Astrocyte of the spinal cord (primary cell): ENCODE measurements at regions not wholly inside any gene's neighbourhood (a gene's known extent, or its start where the extent isn't known, plus 50 kb on each side); places are given as distances from the start of the nearest gene placed in this dataset.

Experiments used
- DNase-seq: peaks from one replicate; pipeline ENCODE4 v3.0.0; 2011; ENCODE audit warnings: low read depth, low spot score
- H3K4me3 ChIP-seq: 2 replicates; pipeline ENCODE4 v1.5.1; 2011; ENCODE audit warnings: low read depth, mild to moderate bottlenecking, low read length, moderate library complexity
- in situ Hi-C: cut with HindIII; loops from 2 replicates; pipeline ENCODE4 v1.10.0; 2017; ENCODE audit warnings: low sequenced_read_pairs
- TF ChIP-seq, protein P1 (sequence below): IDR thresholded peaks from 2 replicates; pipeline ENCODE4 v1.5.1; 2012; ENCODE audit warnings: low read depth, mild to moderate bottlenecking, low read length, inconsistent platforms

- in situ Hi-C loops = no loop called here
- H3K4me3 ChIP-seq = no peak overlapping the region
- DNase-seq = no peak
- TF ChIP-seq, protein P1, sequence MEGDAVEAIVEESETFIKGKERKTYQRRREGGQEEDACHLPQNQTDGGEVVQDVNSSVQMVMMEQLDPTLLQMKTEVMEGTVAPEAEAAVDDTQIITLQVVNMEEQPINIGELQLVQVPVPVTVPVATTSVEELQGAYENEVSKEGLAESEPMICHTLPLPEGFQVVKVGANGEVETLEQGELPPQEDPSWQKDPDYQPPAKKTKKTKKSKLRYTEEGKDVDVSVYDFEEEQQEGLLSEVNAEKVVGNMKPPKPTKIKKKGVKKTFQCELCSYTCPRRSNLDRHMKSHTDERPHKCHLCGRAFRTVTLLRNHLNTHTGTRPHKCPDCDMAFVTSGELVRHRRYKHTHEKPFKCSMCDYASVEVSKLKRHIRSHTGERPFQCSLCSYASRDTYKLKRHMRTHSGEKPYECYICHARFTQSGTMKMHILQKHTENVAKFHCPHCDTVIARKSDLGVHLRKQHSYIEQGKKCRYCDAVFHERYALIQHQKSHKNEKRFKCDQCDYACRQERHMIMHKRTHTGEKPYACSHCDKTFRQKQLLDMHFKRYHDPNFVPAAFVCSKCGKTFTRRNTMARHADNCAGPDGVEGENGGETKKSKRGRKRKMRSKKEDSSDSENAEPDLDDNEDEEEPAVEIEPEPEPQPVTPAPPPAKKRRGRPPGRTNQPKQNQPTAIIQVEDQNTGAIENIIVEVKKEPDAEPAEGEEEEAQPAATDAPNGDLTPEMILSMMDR = no peak
Measured at GRCh38 chr9:18022642-18023041, 443.8 kb downstream of the SH3GL2 start.

DNA sequence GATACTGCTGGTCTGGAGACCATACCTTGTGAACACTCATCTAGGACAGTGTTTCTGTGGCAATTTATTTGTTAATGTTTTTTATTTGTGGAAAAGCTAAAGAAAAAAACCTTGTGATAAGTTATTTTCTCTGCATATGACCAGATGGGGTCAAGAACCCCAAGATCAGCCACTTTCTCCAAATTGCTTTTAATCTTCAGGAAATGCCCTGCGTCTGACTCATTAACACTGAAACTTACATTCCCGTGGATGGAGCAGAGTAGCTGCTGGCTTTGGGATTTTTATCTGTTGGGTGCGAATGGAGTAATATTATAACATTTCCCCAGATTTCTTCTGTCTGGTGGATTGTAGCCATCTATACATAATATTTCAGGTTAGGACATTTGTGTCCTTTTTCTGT, 444.5 kb downstream of the SH3GL2 start:
- no peak overlapping the region for H3K4me3 ChIP-seq
- DNase-seq = no peak
- in situ Hi-C loops = no loop called here
- TF ChIP-seq, protein P1 = no peak

- in situ Hi-C loops = no loop called here
- TF ChIP-seq, protein P1 = no peak
- no peak overlapping the region for H3K4me3 ChIP-seq
- no peak for DNase-seq
Measured at GRCh38 chr9:18032636-18033035, 441.3 kb upstream of the ADAMTSL1 start.

DNA sequence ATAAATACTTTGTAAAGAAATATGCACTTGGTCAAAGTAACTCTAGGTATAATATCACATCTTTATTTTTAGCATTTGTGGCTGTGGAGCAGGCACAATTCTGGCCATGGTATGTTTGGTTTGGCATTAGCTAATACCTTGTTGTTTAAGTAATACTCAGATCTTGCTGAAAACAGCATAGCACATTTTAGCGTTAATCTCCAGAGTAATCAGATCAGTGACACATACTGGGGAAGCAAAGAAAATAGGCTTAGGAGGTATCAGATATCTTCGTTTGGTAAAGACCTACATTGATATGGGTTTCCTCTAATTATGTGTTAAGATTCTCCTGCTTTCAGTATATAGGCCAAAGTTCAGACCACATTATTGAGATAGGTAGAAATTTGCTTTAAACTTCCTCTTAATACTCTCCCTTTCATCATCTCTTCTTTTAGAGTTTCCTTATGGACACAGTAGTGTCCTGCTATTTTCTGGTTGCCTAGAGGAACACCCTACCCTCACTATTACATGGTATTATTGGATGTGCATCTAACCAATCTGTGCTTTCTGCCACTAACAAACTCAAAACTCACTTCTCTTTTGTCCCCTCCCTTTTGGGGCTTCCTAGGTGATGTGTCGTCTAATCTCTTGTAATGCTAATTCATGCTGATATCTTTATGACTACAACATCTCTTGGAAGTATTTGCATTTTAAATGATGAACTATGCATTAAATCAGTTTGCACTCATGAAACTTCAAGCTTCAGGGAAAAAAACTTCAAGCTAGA, 437.3 kb upstream of the ADAMTSL1 start:
- in situ Hi-C loops = no loop called here
- DNase-seq = no peak
- TF ChIP-seq, protein P1 = no peak
- no peak overlapping the region for H3K4me3 ChIP-seq

GRCh38 chr9:18037981-18038380, 436.0 kb upstream of the ADAMTSL1 start:
- TF ChIP-seq, protein P1 = no peak
- no peak for DNase-seq
- in situ Hi-C loops = no loop called here
- no peak overlapping the region for H3K4me3 ChIP-seq

DNA sequence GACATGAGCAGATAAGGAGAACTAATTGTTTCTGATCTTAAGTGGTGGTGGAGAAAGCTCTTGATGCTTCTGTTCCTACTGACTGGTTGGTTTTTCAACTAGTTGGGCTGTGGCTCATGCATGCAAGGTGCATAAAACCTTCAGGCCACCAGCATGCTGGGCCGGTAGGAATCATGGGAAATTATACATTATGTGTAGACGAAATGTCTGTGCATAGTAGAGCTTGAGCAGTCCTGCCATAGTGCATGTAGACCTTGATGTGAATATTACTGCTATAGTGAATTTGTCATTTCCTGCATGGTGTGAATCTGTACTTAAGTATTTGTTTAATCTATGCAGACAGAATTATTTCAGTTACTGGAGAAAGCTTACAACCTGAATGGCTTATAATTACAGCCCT, 433.6 kb upstream of the ADAMTSL1 start:
- TF ChIP-seq, protein P1 = no peak
- in situ Hi-C loops = no loop called here

More for the DNA sequence above, 433.6 kb upstream of the ADAMTSL1 start:
- DNase-seq = no peak
- no peak overlapping the region for H3K4me3 ChIP-seq
